ENCODE measurements at regions not wholly inside any gene's neighbourhood (a gene's known extent, or its start where the extent isn't known, plus 50 kb on each side); places are given as distances from the start of the nearest gene placed in this dataset.

DNA sequence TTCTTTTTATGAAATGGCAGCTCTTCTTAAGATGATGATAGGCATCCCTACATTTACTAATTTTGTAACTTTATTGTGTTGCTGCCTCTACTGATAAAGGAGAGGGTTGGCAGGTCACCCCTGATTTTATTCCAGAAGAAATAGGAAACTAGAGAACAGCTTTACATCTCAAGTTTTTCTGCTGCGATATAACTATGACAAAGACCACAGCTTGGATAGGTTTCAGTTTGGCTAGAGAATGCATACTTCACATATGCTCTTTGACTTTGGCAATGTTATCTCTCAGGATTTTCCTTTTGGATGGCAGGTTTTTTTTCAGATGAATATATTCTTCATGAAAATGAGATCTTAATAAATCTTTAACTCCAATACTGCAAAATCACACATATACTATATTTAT is 395.3 kb upstream of the GOLIM4 start:
- H3K27me3 ChIP-seq (ENCODE audit: insufficient read depth), result no peaks in the 10 kb centered on the region
- H2AFZ ChIP-seq, result no peak overlapping the region
- no peaks in the 10 kb centered on the region for H3F3A ChIP-seq (replicated peaks; ENCODE audit: low read depth)
- Mint-ChIP-seq H3K27ac (no peak overlapping the region), H3K9me3 (no peaks in the 10 kb centered on the region), H3K4me1 (peaks cover 23% of the 10 kb centered on the region), H3K36me3 (ENCODE audit: low read depth) (no peaks in the 10 kb centered on the region), H3K27me3 (ENCODE audit: insufficient read depth, low read depth, poor library complexity) (no peaks in the 10 kb centered on the region), H3K4me3 (no peak overlapping the region)
- H3K27ac ChIP-seq (ENCODE audit: low read depth), result no peak overlapping the region
- H3K79me2 ChIP-seq (replicated peaks; ENCODE audit: insufficient read depth), result no peaks in the 10 kb centered on the region
- ATAC-seq (no peak), DNase-seq (ENCODE audit: low spot score) (no peak)
- H3K36me3 ChIP-seq (ENCODE audit: insufficient read depth), result no peaks in the 10 kb centered on the region
- TF ChIP-seq, protein P1, sequence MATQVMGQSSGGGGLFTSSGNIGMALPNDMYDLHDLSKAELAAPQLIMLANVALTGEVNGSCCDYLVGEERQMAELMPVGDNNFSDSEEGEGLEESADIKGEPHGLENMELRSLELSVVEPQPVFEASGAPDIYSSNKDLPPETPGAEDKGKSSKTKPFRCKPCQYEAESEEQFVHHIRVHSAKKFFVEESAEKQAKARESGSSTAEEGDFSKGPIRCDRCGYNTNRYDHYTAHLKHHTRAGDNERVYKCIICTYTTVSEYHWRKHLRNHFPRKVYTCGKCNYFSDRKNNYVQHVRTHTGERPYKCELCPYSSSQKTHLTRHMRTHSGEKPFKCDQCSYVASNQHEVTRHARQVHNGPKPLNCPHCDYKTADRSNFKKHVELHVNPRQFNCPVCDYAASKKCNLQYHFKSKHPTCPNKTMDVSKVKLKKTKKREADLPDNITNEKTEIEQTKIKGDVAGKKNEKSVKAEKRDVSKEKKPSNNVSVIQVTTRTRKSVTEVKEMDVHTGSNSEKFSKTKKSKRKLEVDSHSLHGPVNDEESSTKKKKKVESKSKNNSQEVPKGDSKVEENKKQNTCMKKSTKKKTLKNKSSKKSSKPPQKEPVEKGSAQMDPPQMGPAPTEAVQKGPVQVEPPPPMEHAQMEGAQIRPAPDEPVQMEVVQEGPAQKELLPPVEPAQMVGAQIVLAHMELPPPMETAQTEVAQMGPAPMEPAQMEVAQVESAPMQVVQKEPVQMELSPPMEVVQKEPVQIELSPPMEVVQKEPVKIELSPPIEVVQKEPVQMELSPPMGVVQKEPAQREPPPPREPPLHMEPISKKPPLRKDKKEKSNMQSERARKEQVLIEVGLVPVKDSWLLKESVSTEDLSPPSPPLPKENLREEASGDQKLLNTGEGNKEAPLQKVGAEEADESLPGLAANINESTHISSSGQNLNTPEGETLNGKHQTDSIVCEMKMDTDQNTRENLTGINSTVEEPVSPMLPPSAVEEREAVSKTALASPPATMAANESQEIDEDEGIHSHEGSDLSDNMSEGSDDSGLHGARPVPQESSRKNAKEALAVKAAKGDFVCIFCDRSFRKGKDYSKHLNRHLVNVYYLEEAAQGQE (IDR thresholded peaks at IDR 0.05; ENCODE audit: unreplicated experiment), result no peak
- no peak for TF ChIP-seq ZNF114 (CRISPR knock-in tag; IDR thresholded peaks at IDR 0.05)
- TF ChIP-seq NANOG (IDR thresholded peaks at IDR 0.05; ENCODE audit: borderline replicate concordance), result no peak
- no peak for TF ChIP-seq EZH2 (IDR thresholded peaks at IDR 0.05; ENCODE audit: low read depth, unreplicated experiment)
- no peak for TF ChIP-seq POLR2AphosphoS5 (IDR thresholded peaks at IDR 0.05; ENCODE audit: low read depth)
- TF ChIP-seq, protein P2, sequence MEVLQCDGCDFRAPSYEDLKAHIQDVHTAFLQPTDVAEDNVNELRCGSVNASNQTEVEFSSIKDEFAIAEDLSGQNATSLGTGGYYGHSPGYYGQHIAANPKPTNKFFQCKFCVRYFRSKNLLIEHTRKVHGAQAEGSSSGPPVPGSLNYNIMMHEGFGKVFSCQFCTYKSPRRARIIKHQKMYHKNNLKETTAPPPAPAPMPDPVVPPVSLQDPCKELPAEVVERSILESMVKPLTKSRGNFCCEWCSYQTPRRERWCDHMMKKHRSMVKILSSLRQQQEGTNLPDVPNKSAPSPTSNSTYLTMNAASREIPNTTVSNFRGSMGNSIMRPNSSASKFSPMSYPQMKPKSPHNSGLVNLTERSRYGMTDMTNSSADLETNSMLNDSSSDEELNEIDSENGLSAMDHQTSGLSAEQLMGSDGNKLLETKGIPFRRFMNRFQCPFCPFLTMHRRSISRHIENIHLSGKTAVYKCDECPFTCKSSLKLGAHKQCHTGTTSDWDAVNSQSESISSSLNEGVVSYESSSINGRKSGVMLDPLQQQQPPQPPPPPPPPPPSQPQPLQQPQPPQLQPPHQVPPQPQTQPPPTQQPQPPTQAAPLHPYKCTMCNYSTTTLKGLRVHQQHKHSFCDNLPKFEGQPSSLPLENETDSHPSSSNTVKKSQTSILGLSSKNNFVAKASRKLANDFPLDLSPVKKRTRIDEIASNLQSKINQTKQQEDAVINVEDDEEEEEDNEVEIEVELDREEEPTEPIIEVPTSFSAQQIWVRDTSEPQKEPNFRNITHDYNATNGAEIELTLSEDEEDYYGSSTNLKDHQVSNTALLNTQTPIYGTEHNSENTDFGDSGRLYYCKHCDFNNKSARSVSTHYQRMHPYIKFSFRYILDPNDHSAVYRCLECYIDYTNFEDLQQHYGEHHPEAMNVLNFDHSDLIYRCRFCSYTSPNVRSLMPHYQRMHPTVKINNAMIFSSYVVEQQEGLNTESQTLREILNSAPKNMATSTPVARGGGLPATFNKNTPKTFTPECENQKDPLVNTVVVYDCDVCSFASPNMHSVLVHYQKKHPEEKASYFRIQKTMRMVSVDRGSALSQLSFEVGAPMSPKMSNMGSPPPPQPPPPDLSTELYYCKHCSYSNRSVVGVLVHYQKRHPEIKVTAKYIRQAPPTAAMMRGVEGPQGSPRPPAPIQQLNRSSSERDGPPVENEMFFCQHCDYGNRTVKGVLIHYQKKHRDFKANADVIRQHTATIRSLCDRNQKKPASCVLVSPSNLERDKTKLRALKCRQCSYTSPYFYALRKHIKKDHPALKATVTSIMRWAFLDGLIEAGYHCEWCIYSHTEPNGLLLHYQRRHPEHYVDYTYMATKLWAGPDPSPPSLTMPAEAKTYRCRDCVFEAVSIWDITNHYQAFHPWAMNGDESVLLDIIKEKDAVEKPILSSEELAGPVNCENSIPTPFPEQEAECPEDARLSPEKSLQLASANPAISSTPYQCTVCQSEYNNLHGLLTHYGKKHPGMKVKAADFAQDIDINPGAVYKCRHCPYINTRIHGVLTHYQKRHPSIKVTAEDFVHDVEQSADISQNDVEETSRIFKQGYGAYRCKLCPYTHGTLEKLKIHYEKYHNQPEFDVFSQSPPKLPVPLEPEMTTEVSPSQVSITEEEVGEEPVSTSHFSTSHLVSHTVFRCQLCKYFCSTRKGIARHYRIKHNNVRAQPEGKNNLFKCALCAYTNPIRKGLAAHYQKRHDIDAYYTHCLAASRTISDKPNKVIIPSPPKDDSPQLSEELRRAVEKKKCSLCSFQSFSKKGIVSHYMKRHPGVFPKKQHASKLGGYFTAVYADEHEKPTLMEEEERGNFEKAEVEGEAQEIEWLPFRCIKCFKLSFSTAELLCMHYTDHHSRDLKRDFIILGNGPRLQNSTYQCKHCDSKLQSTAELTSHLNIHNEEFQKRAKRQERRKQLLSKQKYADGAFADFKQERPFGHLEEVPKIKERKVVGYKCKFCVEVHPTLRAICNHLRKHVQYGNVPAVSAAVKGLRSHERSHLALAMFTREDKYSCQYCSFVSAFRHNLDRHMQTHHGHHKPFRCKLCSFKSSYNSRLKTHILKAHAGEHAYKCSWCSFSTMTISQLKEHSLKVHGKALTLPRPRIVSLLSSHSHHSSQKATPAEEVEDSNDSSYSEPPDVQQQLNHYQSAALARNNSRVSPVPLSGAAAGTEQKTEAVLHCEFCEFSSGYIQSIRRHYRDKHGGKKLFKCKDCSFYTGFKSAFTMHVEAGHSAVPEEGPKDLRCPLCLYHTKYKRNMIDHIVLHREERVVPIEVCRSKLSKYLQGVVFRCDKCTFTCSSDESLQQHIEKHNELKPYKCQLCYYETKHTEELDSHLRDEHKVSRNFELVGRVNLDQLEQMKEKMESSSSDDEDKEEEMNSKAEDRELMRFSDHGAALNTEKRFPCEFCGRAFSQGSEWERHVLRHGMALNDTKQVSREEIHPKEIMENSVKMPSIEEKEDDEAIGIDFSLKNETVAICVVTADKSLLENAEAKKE (CRISPR knock-in tag; IDR thresholded peaks at IDR 0.05), result no peak
- TF ChIP-seq JUNB (IDR thresholded peaks at IDR 0.05; ENCODE audit: unreplicated experiment), result no peak
- no peak for TF ChIP-seq ZNF331 (CRISPR knock-in tag; IDR thresholded peaks at IDR 0.05; ENCODE audit: low read depth)
- TF ChIP-seq STAT1 (IDR thresholded peaks at IDR 0.05; ENCODE audit: unreplicated experiment), result no peak
- no peak for TF ChIP-seq EZH2phosphoT487 (IDR thresholded peaks at IDR 0.05; ENCODE audit: unreplicated experiment)
- TF ChIP-seq, protein P3, sequence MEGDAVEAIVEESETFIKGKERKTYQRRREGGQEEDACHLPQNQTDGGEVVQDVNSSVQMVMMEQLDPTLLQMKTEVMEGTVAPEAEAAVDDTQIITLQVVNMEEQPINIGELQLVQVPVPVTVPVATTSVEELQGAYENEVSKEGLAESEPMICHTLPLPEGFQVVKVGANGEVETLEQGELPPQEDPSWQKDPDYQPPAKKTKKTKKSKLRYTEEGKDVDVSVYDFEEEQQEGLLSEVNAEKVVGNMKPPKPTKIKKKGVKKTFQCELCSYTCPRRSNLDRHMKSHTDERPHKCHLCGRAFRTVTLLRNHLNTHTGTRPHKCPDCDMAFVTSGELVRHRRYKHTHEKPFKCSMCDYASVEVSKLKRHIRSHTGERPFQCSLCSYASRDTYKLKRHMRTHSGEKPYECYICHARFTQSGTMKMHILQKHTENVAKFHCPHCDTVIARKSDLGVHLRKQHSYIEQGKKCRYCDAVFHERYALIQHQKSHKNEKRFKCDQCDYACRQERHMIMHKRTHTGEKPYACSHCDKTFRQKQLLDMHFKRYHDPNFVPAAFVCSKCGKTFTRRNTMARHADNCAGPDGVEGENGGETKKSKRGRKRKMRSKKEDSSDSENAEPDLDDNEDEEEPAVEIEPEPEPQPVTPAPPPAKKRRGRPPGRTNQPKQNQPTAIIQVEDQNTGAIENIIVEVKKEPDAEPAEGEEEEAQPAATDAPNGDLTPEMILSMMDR (conservative IDR thresholded peaks at IDR 0.05; ENCODE audit: low read depth in 2 of 2), result no peak
- TF ChIP-seq, protein P4, sequence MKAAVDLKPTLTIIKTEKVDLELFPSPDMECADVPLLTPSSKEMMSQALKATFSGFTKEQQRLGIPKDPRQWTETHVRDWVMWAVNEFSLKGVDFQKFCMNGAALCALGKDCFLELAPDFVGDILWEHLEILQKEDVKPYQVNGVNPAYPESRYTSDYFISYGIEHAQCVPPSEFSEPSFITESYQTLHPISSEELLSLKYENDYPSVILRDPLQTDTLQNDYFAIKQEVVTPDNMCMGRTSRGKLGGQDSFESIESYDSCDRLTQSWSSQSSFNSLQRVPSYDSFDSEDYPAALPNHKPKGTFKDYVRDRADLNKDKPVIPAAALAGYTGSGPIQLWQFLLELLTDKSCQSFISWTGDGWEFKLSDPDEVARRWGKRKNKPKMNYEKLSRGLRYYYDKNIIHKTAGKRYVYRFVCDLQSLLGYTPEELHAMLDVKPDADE (IDR thresholded peaks at IDR 0.05), result no peak
- no peak for TF ChIP-seq CREB1 (CRISPR knock-in tag; IDR thresholded peaks at IDR 0.05; ENCODE audit: low read depth)
- no peaks in the 10 kb centered on the region for H4K20me1 ChIP-seq (replicated peaks; ENCODE audit: insufficient read depth)
- no peaks in the 10 kb centered on the region for H3K4me1 ChIP-seq (ENCODE audit: insufficient read depth)
- H3K4me2 ChIP-seq, result no peak overlapping the region
- H3K9me2 ChIP-seq (ENCODE audit: insufficient read depth), result no peaks in the 10 kb centered on the region
- H3K4me3 ChIP-seq, result no peak overlapping the region

All from GM23338 (cell line).